ENCODE measurements at regions not wholly inside any gene's neighbourhood (a gene's known extent, or its start where the extent isn't known, plus 50 kb on each side); places are given as distances from the start of the nearest gene placed in this dataset.

- DNase-seq (ENCODE audit: low read depth), result no peak
- TF ChIP-seq CTCF (IDR thresholded peaks at IDR 0.05; ENCODE audit: low read length, missing control alignments), result no peak
- H3K4me3 ChIP-seq (replicated peaks; ENCODE audit: low read depth, low read length), result no peak overlapping the region
Observed at GRCh38 chr4:171022824-171023230, 790.4 kb upstream of the GALNTL6 start.

GRCh38 chr4:171017593-171017992, 795.6 kb upstream of the GALNTL6 start:
- no peak overlapping the region for H3K4me3 ChIP-seq (replicated peaks; ENCODE audit: low read depth, low read length)
- no peak for TF ChIP-seq CTCF (IDR thresholded peaks at IDR 0.05; ENCODE audit: low read length, missing control alignments)
- no peak for DNase-seq (ENCODE audit: low read depth)

GRCh38 chr4:171016145-171016544, 797.1 kb upstream of the GALNTL6 start:
- DNase-seq (ENCODE audit: low read depth), result no peak

GRCh38 chr4:171015441-171015840, 797.8 kb upstream of the GALNTL6 start:
- H3K4me3 ChIP-seq (replicated peaks; ENCODE audit: low read depth, low read length), result no peak overlapping the region
- no peak for TF ChIP-seq CTCF (IDR thresholded peaks at IDR 0.05; ENCODE audit: low read length, missing control alignments)
- no peak for DNase-seq (ENCODE audit: low read depth)

More at GRCh38 chr4:171016145-171016544, 797.1 kb upstream of the GALNTL6 start:
- no peak for TF ChIP-seq CTCF (IDR thresholded peaks at IDR 0.05; ENCODE audit: low read length, missing control alignments)
- H3K4me3 ChIP-seq (replicated peaks; ENCODE audit: low read depth, low read length), result no peak overlapping the region

GRCh38 chr4:171007618-171008390, 805.4 kb upstream of the GALNTL6 start:
- TF ChIP-seq CTCF (IDR thresholded peaks at IDR 0.05; ENCODE audit: low read length, missing control alignments), result no peak
- DNase-seq (ENCODE audit: low read depth), result no peak

GRCh38 chr4:171002246-171002645, 811.0 kb upstream of the GALNTL6 start:
- H3K4me3 ChIP-seq (replicated peaks; ENCODE audit: low read depth, low read length), result no peak overlapping the region
- no peak for DNase-seq (ENCODE audit: low read depth)
- TF ChIP-seq CTCF (IDR thresholded peaks at IDR 0.05; ENCODE audit: low read length, missing control alignments), result no peak

More at GRCh38 chr4:171007618-171008390, 805.4 kb upstream of the GALNTL6 start:
- H3K4me3 ChIP-seq (replicated peaks; ENCODE audit: low read depth, low read length), result no peak overlapping the region

All from fibroblast of pulmonary artery (primary cell).